ENCODE measurements at regions not wholly inside any gene's neighbourhood (a gene's known extent, or its start where the extent isn't known, plus 50 kb on each side); places are given as distances from the start of the nearest gene placed in this dataset.

GRCh38 chr13:61706899-61707298 lies 291.2 kb upstream of the PCDH20 start:
- no peak overlapping the region for H3K4me2 ChIP-seq (ENCODE audit: insufficient read depth, low read length)
- no peak overlapping the region for H2AFZ ChIP-seq (ENCODE audit: low read depth, low read length)
- no peaks in the 10 kb centered on the region for H3K36me3 ChIP-seq (ENCODE audit: control insufficient read depth in 2 of 2, extremely low read depth in 1 of 2, insufficient read depth in 2 of 2, low read length in 2 of 2)
- H3K27me3 ChIP-seq (ENCODE audit: control insufficient read depth in 2 of 2, insufficient read depth in 2 of 2, low read length in 2 of 2): no peaks in the 10 kb centered on the region
- no peak overlapping the region for H3K9ac ChIP-seq (replicated peaks; ENCODE audit: extremely low read depth, insufficient read depth, low read length)
- H3K4me1 ChIP-seq (ENCODE audit: control insufficient read depth, extremely low read depth, insufficient read depth, low read length): no peaks in the 10 kb centered on the region
- BruUV-seq (replicated peaks): no TSS peak
- dilution Hi-C loops (cut with MboI; ENCODE audit: extremely low pct_ligation_motif_present, low sequenced_read_pairs): no loop called here
- no peak overlapping the region for H3K4me3 ChIP-seq (replicated peaks in 1 of 3; ENCODE audit: insufficient read depth in 1 of 3, low read depth in 1 of 3, low read length in 3 of 3)
- TF ChIP-seq POLR2AphosphoS5 (IDR thresholded peaks at IDR 0.05; ENCODE audit: insufficient read depth, low read depth, low read length): no peak
- no peak for TF ChIP-seq MYC (IDR thresholded peaks at IDR 0.05; ENCODE audit: low read depth, low read length)
- TF ChIP-seq POLR2A (IDR thresholded peaks at IDR 0.05; ENCODE audit: low read depth, low read length): no peak
- no peak for TF ChIP-seq EZH2 (IDR thresholded peaks at IDR 0.05; ENCODE audit: borderline replicate concordance, low read depth, low read length, severe bottlenecking)
- TF ChIP-seq MAX (IDR thresholded peaks at IDR 0.05; ENCODE audit: insufficient read depth, insufficient read length): no peak
- no peak for TF ChIP-seq GATA2 (IDR thresholded peaks at IDR 0.05; ENCODE audit: insufficient read depth, insufficient read length, low read depth, low read length)
- TF ChIP-seq FOS (IDR thresholded peaks at IDR 0.05; ENCODE audit: borderline replicate concordance, insufficient read depth, low read length): no peak
- TF ChIP-seq JUN (IDR thresholded peaks at IDR 0.05; ENCODE audit: borderline replicate concordance, insufficient read depth, insufficient read length, low read depth): no peak
- no peak for TF ChIP-seq CTCF (IDR thresholded peaks at IDR 0.05; ENCODE audit: extremely low read depth in 1 of 2, insufficient read depth in 1 of 2, low read depth in 1 of 2, low read length in 2 of 2)
- H3K79me2 ChIP-seq (ENCODE audit: control insufficient read depth, insufficient read depth, low read length): no peaks in the 10 kb centered on the region
- POLR2A ChIA-PET: no interaction called here
- no peaks in the 10 kb centered on the region for H3K9me1 ChIP-seq (replicated peaks; ENCODE audit: control insufficient read depth, extremely low read depth, insufficient read depth, low read length)
- no peak overlapping the region for H3K27ac ChIP-seq (ENCODE audit: insufficient read depth, low read depth, low read length)
- no peaks in the 10 kb centered on the region for H4K20me1 ChIP-seq (replicated peaks; ENCODE audit: control insufficient read depth, extremely low read depth, insufficient read depth, low read length)
- FAIRE-seq: no peak
- intact Hi-C loops (cut with micrococcal nuclease): no loop called here
- H3K9me3 ChIP-seq (replicated peaks; ENCODE audit: control insufficient read depth, insufficient read depth, low read length): no peaks in the 10 kb centered on the region
- DNase-seq (ENCODE audit: low read depth, low spot score): no peak
- CTCF ChIA-PET: no interaction called here

Data from endothelial cell of umbilical vein (primary cell).